ENCODE measurements at regions not wholly inside any gene's neighbourhood (a gene's known extent, or its start where the extent isn't known, plus 50 kb on each side); places are given as distances from the start of the nearest gene placed in this dataset.

GRCh38 chr10:32169556-32169955 lies 113.3 kb upstream of the KIF5B start:
- in situ Hi-C loops (cut with HindIII; ENCODE audit: low sequenced_read_pairs), result no loop called here
- H3K4me3 ChIP-seq (ENCODE audit: low read depth, low read length), result no peak overlapping the region
- no peak for DNase-seq (ENCODE audit: low read depth)
- TF ChIP-seq CTCF (IDR thresholded peaks at IDR 0.05; ENCODE audit: low read depth, low read length, missing control alignments), result no peak

- no peak overlapping the region for H3K4me3 ChIP-seq (ENCODE audit: low read depth, low read length)
- DNase-seq (ENCODE audit: low read depth), result peak; percentile 19
- in situ Hi-C loops (cut with HindIII; ENCODE audit: low sequenced_read_pairs), result no loop called here
- TF ChIP-seq CTCF (IDR thresholded peaks at IDR 0.05; ENCODE audit: low read depth, low read length, missing control alignments), result no peak
Observed at GRCh38 chr10:32167450-32167849, 111.2 kb upstream of the KIF5B start.

DNA sequence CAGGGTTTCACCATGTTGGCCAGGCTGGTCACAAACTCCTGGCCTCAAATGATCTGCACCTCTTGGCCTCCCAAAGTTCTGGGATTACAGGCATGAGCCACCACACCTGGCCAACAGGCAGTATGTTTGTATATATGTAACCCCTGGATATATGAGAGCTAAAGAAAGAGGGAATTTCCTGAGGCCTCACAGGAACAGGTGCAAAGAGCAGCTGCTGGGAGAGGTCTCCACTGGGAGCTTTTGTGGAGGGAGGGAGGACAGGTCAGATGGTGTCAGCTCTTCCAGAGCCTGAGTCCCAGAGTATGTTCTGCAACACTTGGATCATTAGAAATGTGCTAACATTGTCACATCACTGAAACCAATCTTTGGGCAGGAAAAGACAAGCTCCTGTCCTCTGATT lies 110.1 kb upstream of the KIF5B start:
- no peak for DNase-seq (ENCODE audit: low read depth)
- no peak for TF ChIP-seq CTCF (IDR thresholded peaks at IDR 0.05; ENCODE audit: low read depth, low read length, missing control alignments)
- in situ Hi-C loops (cut with HindIII; ENCODE audit: low sequenced_read_pairs), result no loop called here
- H3K4me3 ChIP-seq (ENCODE audit: low read depth, low read length), result no peak overlapping the region

GRCh38 chr10:32163762-32164148 lies 107.5 kb upstream of the KIF5B start:
- no peak for TF ChIP-seq CTCF (IDR thresholded peaks at IDR 0.05; ENCODE audit: low read depth, low read length, missing control alignments)
- no peak for DNase-seq (ENCODE audit: low read depth)
- H3K4me3 ChIP-seq (ENCODE audit: low read depth, low read length), result no peak overlapping the region
- in situ Hi-C loops (cut with HindIII; ENCODE audit: low sequenced_read_pairs), result no loop called here

GRCh38 chr10:32163071-32163761 lies 107.0 kb upstream of the KIF5B start:
- DNase-seq (ENCODE audit: low read depth), result no peak
- no peak for TF ChIP-seq CTCF (IDR thresholded peaks at IDR 0.05; ENCODE audit: low read depth, low read length, missing control alignments)
- no peak overlapping the region for H3K4me3 ChIP-seq (ENCODE audit: low read depth, low read length)
- in situ Hi-C loops (cut with HindIII; ENCODE audit: low sequenced_read_pairs), result no loop called here

GRCh38 chr10:32161586-32161985 lies 105.4 kb upstream of the KIF5B start:
- DNase-seq (ENCODE audit: low read depth), result no peak
- in situ Hi-C loops (cut with HindIII; ENCODE audit: low sequenced_read_pairs), result no loop called here
- TF ChIP-seq CTCF (IDR thresholded peaks at IDR 0.05; ENCODE audit: low read depth, low read length, missing control alignments), result no peak
- H3K4me3 ChIP-seq (ENCODE audit: low read depth, low read length), result no peak overlapping the region
